Right lobe of liver (tissue), 4 donors: ENCODE measurements at regions not wholly inside any gene's neighbourhood (a gene's known extent, or its start where the extent isn't known, plus 50 kb on each side); places are given as distances from the start of the nearest gene placed in this dataset.

Experiments used
- CTCF ChIP-seq, 4 donors: fragments of 200-600 bp in 3 of 4; fragments of 450-650 bp in 1 of 4; IDR thresholded peaks; one replicate each; pipeline versions ENCODE4 v1.5.1 to v1.8.0; 2016 to 2022; ENCODE audit warnings: antibody characterized with exemption in 4 of 4, mild to moderate bottlenecking in 2 of 4
- POLR2A ChIP-seq: fragments of 450-650 bp; IDR thresholded peaks from one replicate; pipeline ENCODE4 v1.6.1; 2017; ENCODE audit warnings: antibody characterized with exemption, mild to moderate bottlenecking
- donor health status: DM: no; HTN: no; CAD: no.
- donor health status: DM: no; HTN: no; CAD: no.
- donor health status: DM: no; HTN: yes; CAD: no.

- TF ChIP-seq CTCF (IDR thresholded peaks at IDR 0.05), result no peak
- no peak for TF ChIP-seq POLR2A
These were observed 66.1 kb upstream of the CRY1 start for GRCh38 chr12:107159384-107159900.
